ENCODE measurements at regions not wholly inside any gene's neighbourhood (a gene's known extent, or its start where the extent isn't known, plus 50 kb on each side); places are given as distances from the start of the nearest gene placed in this dataset.

GRCh38 chr2:207304761-207305160, 139.0 kb upstream of the KLF7 start:
- 90% methylated on average over 5 of the region's 5 CpGs for WGBS (ENCODE audit: low lambda C conversion rate)
- peaks cover 0 to 6% of the 10 kb centered on the region in 2 experiments for H3K36me3 ChIP-seq (replicated peaks in 1 of 2; ENCODE audit: control insufficient read depth in 1 of 2, insufficient read depth in 2 of 2, low read length in 1 of 2)
- H3K79me2 ChIP-seq (ENCODE audit: insufficient read depth): no peaks in the 10 kb centered on the region
- ChIA-PET CTCF (no interaction called here), POLR2A (no interaction called here)
- TF ChIP-seq USF1 (IDR thresholded peaks at IDR 0.05; ENCODE audit: borderline replicate concordance, low read depth) (no peak), TCF12 (IDR thresholded peaks at IDR 0.05) (no peak), CTCF (IDR thresholded peaks at IDR 0.05) (no peak), RXRA (IDR thresholded peaks at IDR 0.05; ENCODE audit: borderline replicate concordance, low read depth) (no peak), RCOR1 (IDR thresholded peaks at IDR 0.05; ENCODE audit: low read length) (no peak), EZH2phosphoT487 (IDR thresholded peaks at IDR 0.05; ENCODE audit: borderline replicate concordance, low read depth) (no peak), ZBTB33 (IDR thresholded peaks at IDR 0.05; ENCODE audit: borderline replicate concordance, low read depth) (no peak), NRF1 (IDR thresholded peaks at IDR 0.05; ENCODE audit: low read depth, low read length) (no peak), FOSL2 (IDR thresholded peaks at IDR 0.05; ENCODE audit: borderline replicate concordance, low read depth) (no peak), EP300 (IDR thresholded peaks at IDR 0.05; ENCODE audit: borderline replicate concordance in 1 of 2, low read depth in 1 of 2, low read length in 1 of 2) (no peak), REST (IDR thresholded peaks at IDR 0.05; ENCODE audit: low read depth, low read length) (no peak), FOXM1 (IDR thresholded peaks at IDR 0.05; ENCODE audit: low read depth) (no peak), IRF3 (IDR thresholded peaks at IDR 0.05; ENCODE audit: low read depth, low read length) (no peak), PBX3 (IDR thresholded peaks at IDR 0.05) (no peak), MEF2A (IDR thresholded peaks at IDR 0.05; ENCODE audit: borderline replicate concordance, low read depth) (no peak)
- no peak for DNase-seq
- H3K9ac ChIP-seq: no peak overlapping the region
- H3K4me1 ChIP-seq (ENCODE audit: control insufficient read depth in 1 of 2, insufficient read depth in 2 of 2, low read depth in 1 of 2, low read length in 1 of 2): no peaks in the 10 kb centered on the region
- no peaks in the 10 kb centered on the region for H4K20me1 ChIP-seq (ENCODE audit: insufficient read depth)
- no peak overlapping the region for H3K4me2 ChIP-seq
- H3F3A ChIP-seq (replicated peaks; ENCODE audit: insufficient read depth): no peaks in the 10 kb centered on the region
- H3K4me3 ChIP-seq (ENCODE audit: low read depth in 2 of 2, low read length in 1 of 2): no peak overlapping the region
- H3K9me2 ChIP-seq: no peaks in the 10 kb centered on the region
- H3K27ac ChIP-seq (ENCODE audit: low read depth in 2 of 2, low read length in 1 of 2): no peak overlapping the region
- no peaks in the 10 kb centered on the region for H3K9me3 ChIP-seq
- no peaks in the 10 kb centered on the region for H3K27me3 ChIP-seq (ENCODE audit: insufficient read depth)
- H2AFZ ChIP-seq (ENCODE audit: low read depth): no peak overlapping the region
